ENCODE measurements at regions not wholly inside any gene's neighbourhood (a gene's known extent, or its start where the extent isn't known, plus 50 kb on each side); places are given as distances from the start of the nearest gene placed in this dataset.

DNA sequence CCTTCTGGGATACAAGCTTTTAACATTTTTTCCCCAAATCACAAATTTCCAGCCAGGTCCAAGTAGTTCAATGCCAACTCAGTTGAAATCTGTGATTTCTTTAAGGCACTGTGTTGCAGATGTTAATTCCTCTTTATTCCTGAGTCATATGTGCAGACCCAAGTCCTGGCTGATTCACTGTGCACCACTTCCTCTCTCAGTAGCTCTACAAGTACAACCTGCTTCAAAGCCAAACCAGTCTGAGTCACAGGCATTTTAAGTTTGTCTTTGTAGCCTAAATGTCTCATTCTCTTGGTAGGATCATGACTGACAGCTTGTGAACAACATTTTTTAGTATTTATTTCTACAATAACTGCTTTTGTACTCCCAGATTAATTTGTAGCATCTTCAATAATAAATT lies 165.6 kb upstream of the S100G start:
- Histone ChIP-seq H3K4me3 (no peak overlapping the region), H3K27ac (no peak overlapping the region), H3K27me3 (no peaks in the 10 kb centered on the region), H3K36me3 (no peaks in the 10 kb centered on the region), H3K9me3 (no peaks in the 10 kb centered on the region), H3K4me1 (no peaks in the 10 kb centered on the region)
- TF ChIP-seq, protein P1, sequence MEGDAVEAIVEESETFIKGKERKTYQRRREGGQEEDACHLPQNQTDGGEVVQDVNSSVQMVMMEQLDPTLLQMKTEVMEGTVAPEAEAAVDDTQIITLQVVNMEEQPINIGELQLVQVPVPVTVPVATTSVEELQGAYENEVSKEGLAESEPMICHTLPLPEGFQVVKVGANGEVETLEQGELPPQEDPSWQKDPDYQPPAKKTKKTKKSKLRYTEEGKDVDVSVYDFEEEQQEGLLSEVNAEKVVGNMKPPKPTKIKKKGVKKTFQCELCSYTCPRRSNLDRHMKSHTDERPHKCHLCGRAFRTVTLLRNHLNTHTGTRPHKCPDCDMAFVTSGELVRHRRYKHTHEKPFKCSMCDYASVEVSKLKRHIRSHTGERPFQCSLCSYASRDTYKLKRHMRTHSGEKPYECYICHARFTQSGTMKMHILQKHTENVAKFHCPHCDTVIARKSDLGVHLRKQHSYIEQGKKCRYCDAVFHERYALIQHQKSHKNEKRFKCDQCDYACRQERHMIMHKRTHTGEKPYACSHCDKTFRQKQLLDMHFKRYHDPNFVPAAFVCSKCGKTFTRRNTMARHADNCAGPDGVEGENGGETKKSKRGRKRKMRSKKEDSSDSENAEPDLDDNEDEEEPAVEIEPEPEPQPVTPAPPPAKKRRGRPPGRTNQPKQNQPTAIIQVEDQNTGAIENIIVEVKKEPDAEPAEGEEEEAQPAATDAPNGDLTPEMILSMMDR (IDR thresholded peaks at IDR 0.05), result no peak
- no peak for DNase-seq (ENCODE audit: low spot score)

DNA sequence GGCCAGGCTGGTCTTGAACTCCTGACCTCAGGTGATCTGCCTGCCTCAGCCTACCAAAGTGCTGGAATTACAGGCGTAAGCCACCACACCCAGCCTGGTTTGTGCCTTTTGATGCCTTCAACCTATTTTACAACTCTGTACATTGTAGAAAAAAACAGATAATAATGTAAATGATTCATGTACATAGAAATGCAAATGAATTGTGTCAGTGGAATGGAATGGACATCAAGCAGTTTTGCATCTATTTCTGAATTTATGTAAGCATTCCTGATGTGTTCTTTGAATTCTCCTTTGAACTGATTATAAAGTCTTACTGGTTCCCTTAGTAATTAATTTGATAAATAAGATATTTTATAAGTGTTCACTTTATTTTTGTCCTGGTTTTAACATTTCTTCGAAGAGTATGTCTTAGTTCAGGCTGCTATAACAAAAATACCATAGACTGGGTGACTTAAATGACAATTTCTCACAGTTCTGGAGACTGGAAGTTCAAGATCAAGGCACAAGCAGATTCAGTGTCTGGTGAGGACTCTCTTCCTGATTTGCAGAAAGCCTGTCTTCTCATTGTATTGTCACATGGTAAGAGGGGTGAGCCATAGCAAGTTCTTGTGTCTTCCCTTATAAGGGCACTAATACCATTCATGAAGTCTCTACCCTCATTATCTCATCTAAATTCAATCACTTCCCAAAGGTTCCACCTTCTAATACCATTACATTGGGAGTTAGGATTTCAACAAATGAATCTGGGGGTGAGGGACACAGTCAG lies 162.2 kb upstream of the S100G start:
- no peak for DNase-seq (ENCODE audit: low spot score)
- Histone ChIP-seq H3K4me1 (no peaks in the 10 kb centered on the region), H3K4me3 (no peak overlapping the region), H3K27ac (no peak overlapping the region), H3K36me3 (no peaks in the 10 kb centered on the region), H3K9me3 (no peaks in the 10 kb centered on the region), H3K27me3 (no peaks in the 10 kb centered on the region)
- TF ChIP-seq, protein P1 (IDR thresholded peaks at IDR 0.05), result no peak

DNA sequence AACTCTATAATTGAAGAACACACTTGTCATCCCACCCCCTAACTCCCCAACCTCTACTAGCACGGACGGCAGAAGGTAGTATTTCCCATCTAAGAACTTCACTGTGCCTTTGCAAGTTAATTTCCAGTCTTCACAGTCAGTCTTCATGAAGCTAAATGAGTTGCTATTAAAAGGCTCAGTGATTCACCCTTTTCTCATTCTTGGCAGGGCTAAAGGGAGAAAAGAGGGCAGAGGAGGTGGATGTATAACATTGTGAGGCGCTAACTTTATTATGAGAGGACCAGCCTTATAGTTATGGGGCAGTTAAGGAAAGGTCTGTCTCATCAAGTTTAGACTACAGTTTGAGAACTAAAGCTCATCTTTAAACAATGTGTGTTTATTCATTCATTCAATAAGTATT lies 161.0 kb upstream of the S100G start:
- no peak for DNase-seq (ENCODE audit: low spot score)
- TF ChIP-seq, protein P1 (IDR thresholded peaks at IDR 0.05), result no peak
- Histone ChIP-seq H3K4me1 (no peaks in the 10 kb centered on the region), H3K36me3 (no peaks in the 10 kb centered on the region), H3K4me3 (no peak overlapping the region), H3K27ac (no peak overlapping the region), H3K27me3 (no peaks in the 10 kb centered on the region), H3K9me3 (no peaks in the 10 kb centered on the region)

DNA sequence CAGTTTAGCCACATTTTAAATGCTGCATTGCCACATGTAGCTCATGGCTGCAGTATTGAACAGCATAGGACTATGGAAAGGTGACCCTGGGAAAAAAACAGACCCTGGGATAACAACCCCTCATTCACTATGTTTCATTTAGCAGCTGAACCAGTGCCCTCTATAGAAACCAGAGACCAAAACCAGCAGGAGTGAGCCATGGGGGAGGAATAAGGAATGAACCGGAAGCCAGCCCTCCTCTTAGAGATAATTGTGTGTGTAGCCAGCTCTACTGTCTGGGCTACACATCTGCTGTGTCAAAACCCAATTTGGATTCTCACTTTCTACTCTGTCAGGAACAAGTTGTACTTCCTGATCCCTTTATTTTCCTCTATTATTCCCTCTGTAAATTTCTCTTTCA lies 158.5 kb upstream of the S100G start:
- no peaks in the 10 kb centered on the region for H3K27me3 ChIP-seq
- no peaks in the 10 kb centered on the region for H3K36me3 ChIP-seq
- TF ChIP-seq, protein P1 (IDR thresholded peaks at IDR 0.05), result no peak
- H3K4me1 ChIP-seq, result no peaks in the 10 kb centered on the region
- no peak for DNase-seq (ENCODE audit: low spot score)
- no peaks in the 10 kb centered on the region for H3K9me3 ChIP-seq
- H3K27ac ChIP-seq, result no peak overlapping the region
- H3K4me3 ChIP-seq, result no peak overlapping the region

DNA sequence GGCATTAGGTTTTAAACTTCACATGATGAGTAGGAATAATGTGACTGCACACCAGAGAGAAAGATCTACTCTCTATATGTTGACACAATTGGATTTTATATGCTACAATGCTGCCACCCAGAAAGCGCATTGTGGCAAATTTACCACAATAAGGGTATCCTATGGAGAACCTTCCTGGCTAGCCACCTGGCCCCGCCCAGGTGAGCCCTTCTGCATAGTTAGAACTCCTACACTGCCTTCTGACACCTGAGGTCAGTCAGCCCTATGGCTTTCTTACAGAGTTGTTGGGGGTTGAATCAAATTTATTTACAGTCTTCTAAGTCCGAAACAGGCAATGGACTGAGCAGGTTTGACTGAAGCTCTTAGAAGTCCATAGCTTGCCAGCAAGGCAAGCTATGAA lies 153.8 kb upstream of the S100G start:
- Histone ChIP-seq H3K9me3 (no peaks in the 10 kb centered on the region), H3K36me3 (no peaks in the 10 kb centered on the region), H3K4me1 (no peaks in the 10 kb centered on the region), H3K4me3 (no peak overlapping the region), H3K27me3 (no peaks in the 10 kb centered on the region), H3K27ac (no peak overlapping the region)
- TF ChIP-seq, protein P1 (IDR thresholded peaks at IDR 0.05), result no peak
- no peak for DNase-seq (ENCODE audit: low spot score)
